SK-N-SH treated with all-trans-retinoic acid at 6 μM for 48 hours (cell line): ENCODE measurements at regions not wholly inside any gene's neighbourhood (a gene's known extent, or its start where the extent isn't known, plus 50 kb on each side); places are given as distances from the start of the nearest gene placed in this dataset.

Source experiments
- ATAC-seq: fragments of 200-7000 bp; cut with Tn5 transposase; 3 replicates; pipeline ENCODE4 v1.9.1; 2020; ENCODE audit warnings: mild to moderate bottlenecking, moderate library complexity
- ARNTL ChIP-seq: fragments of 450-650 bp; formaldehyde crosslinking; IDR thresholded peaks from 2 replicates; pipeline ENCODE4 v1.5.0; 2020; ENCODE audit warnings: low read depth, mild to moderate bottlenecking, moderate library complexity, borderline replicate concordance
- BACH2 ChIP-seq: fragments of 250-450 bp; sonication (Bioruptor Pico); IDR thresholded peaks from 2 replicates; pipeline ENCODE4 v1.9.0; 2021; ENCODE audit warnings: mild to moderate bottlenecking, borderline replicate concordance
- CSDC2 ChIP-seq: fragments of 250-450 bp; sonication (Bioruptor Pico); IDR thresholded peaks from 2 replicates; pipeline ENCODE4 v1.5.0; 2020; ENCODE audit warnings: mild to moderate bottlenecking, moderate library complexity
- ESRRG ChIP-seq: fragments of 250-450 bp; sonication (Bioruptor Pico); IDR thresholded peaks from 2 replicates; pipeline ENCODE4 v1.6.1; 2021; ENCODE audit warnings: mild to moderate bottlenecking
- GLIS3 ChIP-seq: fragments of 250-450 bp; sonication (Bioruptor Pico); IDR thresholded peaks from 2 replicates; pipeline ENCODE4 v1.5.0; 2020; ENCODE audit warnings: mild to moderate bottlenecking, moderate library complexity
- ISL1 ChIP-seq: fragments of 250-450 bp; sonication (Bioruptor Pico); IDR thresholded peaks from 2 replicates; pipeline ENCODE4 v2.1.2; 2022; ENCODE audit warnings: mild to moderate bottlenecking, moderate library complexity
- OSR1 ChIP-seq: fragments of 250-450 bp; sonication (Bioruptor Pico); IDR thresholded peaks from 2 replicates; pipeline ENCODE4 v1.8.0; 2022; ENCODE audit warnings: moderate library complexity, mild to moderate bottlenecking, inconsistent platforms
- PPARA ChIP-seq: fragments of 250-450 bp; sonication (Bioruptor Pico); IDR thresholded peaks from 2 replicates; pipeline ENCODE4 v1.5.0; 2020; ENCODE audit warnings: mild to moderate bottlenecking, borderline replicate concordance
- RARB ChIP-seq: fragments of 250-450 bp; sonication (Bioruptor Pico); IDR thresholded peaks from 2 replicates; pipeline ENCODE4 v1.8.0; 2021; ENCODE audit warnings: mild to moderate bottlenecking, moderate library complexity
- SNAI2 ChIP-seq: fragments of 250-450 bp; sonication (Bioruptor Pico); IDR thresholded peaks from 2 replicates; pipeline ENCODE4 v1.5.0; 2020; ENCODE audit warnings: mild to moderate bottlenecking, moderate library complexity
- TOX ChIP-seq: fragments of 250-450 bp; sonication (Bioruptor Pico); IDR thresholded peaks from 2 replicates; pipeline ENCODE4 v1.8.0; 2021; ENCODE audit warnings: mild to moderate bottlenecking, moderate library complexity, borderline replicate concordance
- ZC3H10 ChIP-seq: fragments of 250-450 bp; sonication (Bioruptor Pico); IDR thresholded peaks from 2 replicates; pipeline ENCODE4 v1.5.1; 2021; ENCODE audit warnings: mild to moderate bottlenecking, moderate library complexity
- ZFP3 ChIP-seq: fragments of 250-450 bp; sonication (Bioruptor Pico); IDR thresholded peaks from 2 replicates; pipeline ENCODE4 v1.5.0; 2020; ENCODE audit warnings: mild to moderate bottlenecking, moderate library complexity
- ZFP30 ChIP-seq: fragments of 450-650 bp; formaldehyde crosslinking; IDR thresholded peaks from 2 replicates; pipeline ENCODE4 v1.5.0; 2022; ENCODE audit warnings: mild to moderate bottlenecking, moderate library complexity
- ZNF70 ChIP-seq: fragments of 450-650 bp; formaldehyde crosslinking; IDR thresholded peaks from 2 replicates; pipeline ENCODE4 v1.5.0; 2020; ENCODE audit warnings: mild to moderate bottlenecking, moderate library complexity
- ZNF8 ChIP-seq: fragments of 450-650 bp; formaldehyde crosslinking; IDR thresholded peaks from 2 replicates; pipeline ENCODE4 v1.5.0; 2020; ENCODE audit warnings: mild to moderate bottlenecking, moderate library complexity
- TF ChIP-seq, protein P1 (sequence below): fragments of 250-450 bp; sonication (Bioruptor Pico); IDR thresholded peaks from 2 replicates; pipeline ENCODE4 v1.8.0; 2021; ENCODE audit warnings: low read depth, mild to moderate bottlenecking, moderate library complexity, borderline replicate concordance
- TF ChIP-seq, protein P2 (sequence below): fragments of 250-450 bp; sonication (Bioruptor Pico); IDR thresholded peaks from 2 replicates; pipeline ENCODE4 v1.5.0; 2020; ENCODE audit warnings: mild to moderate bottlenecking, moderate library complexity
- TF ChIP-seq, protein P3 (sequence below): fragments of 250-450 bp; sonication (Bioruptor Pico); IDR thresholded peaks from 2 replicates; pipeline ENCODE4 v1.5.1; 2021; ENCODE audit warnings: mild to moderate bottlenecking, moderate library complexity
- TF ChIP-seq, protein P4 (sequence below): fragments of 250-450 bp; sonication (Bioruptor Pico); IDR thresholded peaks from 2 replicates; pipeline ENCODE4 v1.8.0; 2020; ENCODE audit warnings: mild to moderate bottlenecking, moderate library complexity, borderline replicate concordance
- TF ChIP-seq, protein P5 (sequence below): fragments of 250-450 bp; sonication (Bioruptor Pico); IDR thresholded peaks from 2 replicates; pipeline ENCODE4 v1.5.1; 2020; ENCODE audit warnings: low read depth, mild to moderate bottlenecking, moderate library complexity

DNA sequence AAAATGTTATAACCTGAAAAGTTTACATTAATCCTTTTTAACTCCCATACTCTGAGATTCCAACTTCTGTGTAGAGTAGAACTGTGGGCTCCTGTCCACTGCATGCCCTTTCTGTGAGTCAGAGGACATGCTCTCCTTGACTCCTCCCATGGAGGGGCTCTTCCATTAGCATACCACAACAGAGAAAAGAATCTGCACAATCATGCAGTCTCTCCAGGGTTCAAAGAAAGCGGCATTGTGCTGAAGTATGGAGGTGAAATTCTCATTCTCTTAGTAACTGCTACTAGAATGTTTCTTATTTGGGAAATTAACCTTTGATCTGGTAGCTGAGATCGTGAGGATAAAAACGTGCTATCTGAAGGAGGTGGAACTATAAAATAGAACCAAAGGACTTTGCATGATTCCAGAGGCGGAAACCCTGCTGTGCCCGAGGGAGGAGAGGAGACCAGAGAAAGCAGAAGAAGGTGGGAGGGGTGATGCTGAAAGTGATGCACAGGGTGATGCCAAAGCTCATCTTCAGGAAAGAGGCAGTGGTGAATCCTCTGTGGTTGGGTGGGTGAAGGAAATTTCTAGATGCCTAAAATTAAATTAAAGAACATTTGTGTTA, 202.2 kb upstream of the PCSK2 start:
- TF ChIP-seq, protein P1, sequence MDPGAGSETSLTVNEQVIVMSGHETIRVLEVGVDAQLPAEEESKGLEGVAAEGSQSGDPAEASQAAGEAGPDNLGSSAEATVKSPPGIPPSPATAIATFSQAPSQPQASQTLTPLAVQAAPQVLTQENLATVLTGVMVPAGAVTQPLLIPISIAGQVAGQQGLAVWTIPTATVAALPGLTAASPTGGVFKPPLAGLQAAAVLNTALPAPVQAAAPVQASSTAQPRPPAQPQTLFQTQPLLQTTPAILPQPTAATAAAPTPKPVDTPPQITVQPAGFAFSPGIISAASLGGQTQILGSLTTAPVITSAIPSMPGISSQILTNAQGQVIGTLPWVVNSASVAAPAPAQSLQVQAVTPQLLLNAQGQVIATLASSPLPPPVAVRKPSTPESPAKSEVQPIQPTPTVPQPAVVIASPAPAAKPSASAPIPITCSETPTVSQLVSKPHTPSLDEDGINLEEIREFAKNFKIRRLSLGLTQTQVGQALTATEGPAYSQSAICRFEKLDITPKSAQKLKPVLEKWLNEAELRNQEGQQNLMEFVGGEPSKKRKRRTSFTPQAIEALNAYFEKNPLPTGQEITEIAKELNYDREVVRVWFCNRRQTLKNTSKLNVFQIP (CRISPR knock-in tag): no peak
- TF ChIP-seq, protein P2, sequence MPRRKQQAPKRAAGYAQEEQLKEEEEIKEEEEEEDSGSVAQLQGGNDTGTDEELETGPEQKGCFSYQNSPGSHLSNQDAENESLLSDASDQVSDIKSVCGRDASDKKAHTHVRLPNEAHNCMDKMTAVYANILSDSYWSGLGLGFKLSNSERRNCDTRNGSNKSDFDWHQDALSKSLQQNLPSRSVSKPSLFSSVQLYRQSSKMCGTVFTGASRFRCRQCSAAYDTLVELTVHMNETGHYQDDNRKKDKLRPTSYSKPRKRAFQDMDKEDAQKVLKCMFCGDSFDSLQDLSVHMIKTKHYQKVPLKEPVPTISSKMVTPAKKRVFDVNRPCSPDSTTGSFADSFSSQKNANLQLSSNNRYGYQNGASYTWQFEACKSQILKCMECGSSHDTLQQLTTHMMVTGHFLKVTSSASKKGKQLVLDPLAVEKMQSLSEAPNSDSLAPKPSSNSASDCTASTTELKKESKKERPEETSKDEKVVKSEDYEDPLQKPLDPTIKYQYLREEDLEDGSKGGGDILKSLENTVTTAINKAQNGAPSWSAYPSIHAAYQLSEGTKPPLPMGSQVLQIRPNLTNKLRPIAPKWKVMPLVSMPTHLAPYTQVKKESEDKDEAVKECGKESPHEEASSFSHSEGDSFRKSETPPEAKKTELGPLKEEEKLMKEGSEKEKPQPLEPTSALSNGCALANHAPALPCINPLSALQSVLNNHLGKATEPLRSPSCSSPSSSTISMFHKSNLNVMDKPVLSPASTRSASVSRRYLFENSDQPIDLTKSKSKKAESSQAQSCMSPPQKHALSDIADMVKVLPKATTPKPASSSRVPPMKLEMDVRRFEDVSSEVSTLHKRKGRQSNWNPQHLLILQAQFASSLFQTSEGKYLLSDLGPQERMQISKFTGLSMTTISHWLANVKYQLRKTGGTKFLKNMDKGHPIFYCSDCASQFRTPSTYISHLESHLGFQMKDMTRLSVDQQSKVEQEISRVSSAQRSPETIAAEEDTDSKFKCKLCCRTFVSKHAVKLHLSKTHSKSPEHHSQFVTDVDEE (CRISPR knock-in tag): no peak
- TF ChIP-seq ZNF8 (CRISPR knock-in tag): no peak
- TF ChIP-seq ISL1: no peak
- no peak for TF ChIP-seq CSDC2 (CRISPR knock-in tag)
- TF ChIP-seq, protein P3, sequence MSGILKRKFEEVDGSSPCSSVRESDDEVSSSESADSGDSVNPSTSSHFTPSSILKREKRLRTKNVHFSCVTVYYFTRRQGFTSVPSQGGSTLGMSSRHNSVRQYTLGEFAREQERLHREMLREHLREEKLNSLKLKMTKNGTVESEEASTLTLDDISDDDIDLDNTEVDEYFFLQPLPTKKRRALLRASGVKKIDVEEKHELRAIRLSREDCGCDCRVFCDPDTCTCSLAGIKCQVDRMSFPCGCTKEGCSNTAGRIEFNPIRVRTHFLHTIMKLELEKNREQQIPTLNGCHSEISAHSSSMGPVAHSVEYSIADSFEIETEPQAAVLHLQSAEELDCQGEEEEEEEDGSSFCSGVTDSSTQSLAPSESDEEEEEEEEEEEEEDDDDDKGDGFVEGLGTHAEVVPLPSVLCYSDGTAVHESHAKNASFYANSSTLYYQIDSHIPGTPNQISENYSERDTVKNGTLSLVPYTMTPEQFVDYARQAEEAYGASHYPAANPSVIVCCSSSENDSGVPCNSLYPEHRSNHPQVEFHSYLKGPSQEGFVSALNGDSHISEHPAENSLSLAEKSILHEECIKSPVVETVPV (CRISPR knock-in tag): no peak
- TF ChIP-seq PPARA (CRISPR knock-in tag): no peak
- ATAC-seq: peak; percentile 84

DNA sequence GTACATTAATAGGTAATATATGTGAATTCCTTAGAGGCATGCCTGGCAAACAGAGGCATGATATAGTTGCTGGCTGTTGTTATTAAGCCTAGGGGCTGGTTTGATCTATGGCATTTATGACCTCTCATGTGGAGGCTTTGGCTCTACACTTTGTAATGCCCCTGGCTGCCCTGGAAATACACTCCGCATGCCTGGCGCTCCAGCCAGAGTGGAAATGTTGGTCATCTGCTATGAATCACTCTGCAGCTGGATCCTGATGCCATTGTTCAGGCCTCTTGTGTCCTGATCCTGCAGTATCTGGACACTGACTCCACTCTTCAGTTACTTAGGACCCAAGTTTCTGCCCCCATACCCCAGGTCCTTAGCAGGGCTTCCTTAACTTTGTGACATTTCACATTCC, 200.5 kb upstream of the PCSK2 start:
- TF ChIP-seq ISL1 (no peak), CSDC2 (CRISPR knock-in tag) (no peak), ZC3H10 (CRISPR knock-in tag) (no peak), RARB (no peak), ZNF70 (no peak), ZNF8 (CRISPR knock-in tag) (no peak), OSR1 (CRISPR knock-in tag) (no peak), ZFP30 (CRISPR knock-in tag) (no peak), ZFP3 (CRISPR knock-in tag) (no peak), BACH2 (no peak), PPARA (CRISPR knock-in tag) (no peak), GLIS3 (CRISPR knock-in tag) (no peak), SNAI2 (CRISPR knock-in tag) (no peak), ARNTL (CRISPR knock-in tag) (no peak), TOX (CRISPR knock-in tag) (no peak), ESRRG (CRISPR knock-in tag) (no peak)
- TF ChIP-seq, protein P2 (CRISPR knock-in tag): no peak
- TF ChIP-seq, protein P3 (CRISPR knock-in tag): no peak
- TF ChIP-seq, protein P4, sequence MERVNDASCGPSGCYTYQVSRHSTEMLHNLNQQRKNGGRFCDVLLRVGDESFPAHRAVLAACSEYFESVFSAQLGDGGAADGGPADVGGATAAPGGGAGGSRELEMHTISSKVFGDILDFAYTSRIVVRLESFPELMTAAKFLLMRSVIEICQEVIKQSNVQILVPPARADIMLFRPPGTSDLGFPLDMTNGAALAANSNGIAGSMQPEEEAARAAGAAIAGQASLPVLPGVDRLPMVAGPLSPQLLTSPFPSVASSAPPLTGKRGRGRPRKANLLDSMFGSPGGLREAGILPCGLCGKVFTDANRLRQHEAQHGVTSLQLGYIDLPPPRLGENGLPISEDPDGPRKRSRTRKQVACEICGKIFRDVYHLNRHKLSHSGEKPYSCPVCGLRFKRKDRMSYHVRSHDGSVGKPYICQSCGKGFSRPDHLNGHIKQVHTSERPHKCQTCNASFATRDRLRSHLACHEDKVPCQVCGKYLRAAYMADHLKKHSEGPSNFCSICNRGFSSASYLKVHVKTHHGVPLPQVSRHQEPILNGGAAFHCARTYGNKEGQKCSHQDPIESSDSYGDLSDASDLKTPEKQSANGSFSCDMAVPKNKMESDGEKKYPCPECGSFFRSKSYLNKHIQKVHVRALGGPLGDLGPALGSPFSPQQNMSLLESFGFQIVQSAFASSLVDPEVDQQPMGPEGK (CRISPR knock-in tag): no peak
- TF ChIP-seq, protein P5, sequence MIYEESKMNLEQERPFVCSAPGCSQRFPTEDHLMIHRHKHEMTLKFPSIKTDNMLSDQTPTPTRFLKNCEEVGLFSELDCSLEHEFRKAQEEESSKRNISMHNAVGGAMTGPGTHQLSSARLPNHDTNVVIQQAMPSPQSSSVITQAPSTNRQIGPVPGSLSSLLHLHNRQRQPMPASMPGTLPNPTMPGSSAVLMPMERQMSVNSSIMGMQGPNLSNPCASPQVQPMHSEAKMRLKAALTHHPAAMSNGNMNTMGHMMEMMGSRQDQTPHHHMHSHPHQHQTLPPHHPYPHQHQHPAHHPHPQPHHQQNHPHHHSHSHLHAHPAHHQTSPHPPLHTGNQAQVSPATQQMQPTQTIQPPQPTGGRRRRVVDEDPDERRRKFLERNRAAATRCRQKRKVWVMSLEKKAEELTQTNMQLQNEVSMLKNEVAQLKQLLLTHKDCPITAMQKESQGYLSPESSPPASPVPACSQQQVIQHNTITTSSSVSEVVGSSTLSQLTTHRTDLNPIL (CRISPR knock-in tag): no peak
- no peak for ATAC-seq
